HFFc6 (cell line): ENCODE measurements at regions not wholly inside any gene's neighbourhood (a gene's known extent, or its start where the extent isn't known, plus 50 kb on each side); places are given as distances from the start of the nearest gene placed in this dataset.

Source experiments
- DNase-seq: peaks from one replicate; pipeline ENCODE4 v3.0.0-alpha.2; 2018
- H3K27ac Mint-ChIP-seq: 2 replicates; pipeline ENCODE4 v1.8.0; 2020; ENCODE audit warnings: mild to moderate bottlenecking, mixed read lengths
- H3K27me3 Mint-ChIP-seq: 2 replicates; pipeline ENCODE4 v1.8.0; 2021; ENCODE audit warnings: mild to moderate bottlenecking, moderate library complexity, mixed read lengths; ENCODE audit not compliant: insufficient read depth
- H3K36me3 Mint-ChIP-seq: 2 replicates; pipeline ENCODE4 v1.8.0; 2021; ENCODE audit warnings: low read depth, mixed read lengths
- H3K4me1 Mint-ChIP-seq: 2 replicates; pipeline ENCODE4 v1.8.0; 2020; ENCODE audit warnings: low read depth, mixed read lengths
- H3K4me3 Mint-ChIP-seq: 2 replicates; pipeline ENCODE4 v1.8.0; 2020; ENCODE audit warnings: mild to moderate bottlenecking, moderate library complexity, mixed read lengths
- H3K9me3 Mint-ChIP-seq: 2 replicates; pipeline ENCODE4 v1.8.0; 2020; ENCODE audit warnings: mild to moderate bottlenecking, mixed read lengths
- CTCF ChIP-seq: fragments of 200-600 bp; sonication (generic); IDR thresholded peaks from 2 replicates; pipeline ENCODE4 v1.5.0; 2021; ENCODE audit warnings: antibody characterized with exemption, mild to moderate bottlenecking

GRCh38 chr20:53880108-53880641 lies 190.2 kb downstream of the BCAS1 start:
- Mint-ChIP-seq H3K36me3 (no peaks in the 10 kb centered on the region), H3K27ac (no peak overlapping the region), H3K27me3 (no peaks in the 10 kb centered on the region; the same call in 1 of the 2 replicates), H3K4me1 (peaks cover 35% of the 10 kb centered on the region), H3K9me3 (no peaks in the 10 kb centered on the region), H3K4me3 (no peak overlapping the region)
- TF ChIP-seq CTCF = no peak
- no peak for DNase-seq

GRCh38 chr20:53879048-53879684 lies 191.2 kb downstream of the BCAS1 start:
- Mint-ChIP-seq H3K4me1 (peaks cover 27% of the 10 kb centered on the region), H3K4me3 (no peak overlapping the region), H3K36me3 (no peaks in the 10 kb centered on the region), H3K27me3 (no peaks in the 10 kb centered on the region; the same call in 1 of the 2 replicates), H3K27ac (no peak overlapping the region), H3K9me3 (no peaks in the 10 kb centered on the region)
- no peak for TF ChIP-seq CTCF
- no peak for DNase-seq

- no peak overlapping the region for H3K27ac Mint-ChIP-seq
- H3K4me1 Mint-ChIP-seq = peaks cover 20% of the 10 kb centered on the region
- TF ChIP-seq CTCF = no peak
- H3K4me3 Mint-ChIP-seq = no peak overlapping the region
- no peaks in the 10 kb centered on the region for H3K36me3 Mint-ChIP-seq
- DNase-seq = no peak
- H3K27me3 Mint-ChIP-seq = no peaks in the 10 kb centered on the region; the same call in 1 of the 2 replicates
- H3K9me3 Mint-ChIP-seq = no peaks in the 10 kb centered on the region
Measured at GRCh38 chr20:53878262-53879047, 191.9 kb downstream of the BCAS1 start.

GRCh38 chr20:53876956-53877355 lies 193.4 kb downstream of the BCAS1 start:
- no peaks in the 10 kb centered on the region; the same call in 1 of the 2 replicates for H3K27me3 Mint-ChIP-seq
- no peak overlapping the region for H3K4me3 Mint-ChIP-seq
- no peak for DNase-seq
- H3K27ac Mint-ChIP-seq = no peak overlapping the region
- H3K9me3 Mint-ChIP-seq = no peaks in the 10 kb centered on the region
- no peak for TF ChIP-seq CTCF
- peaks cover 24% of the 10 kb centered on the region for H3K4me1 Mint-ChIP-seq
- H3K36me3 Mint-ChIP-seq = no peaks in the 10 kb centered on the region

- TF ChIP-seq CTCF = no peak
- Mint-ChIP-seq H3K9me3 (no peaks in the 10 kb centered on the region), H3K4me3 (no peak overlapping the region), H3K27me3 (no peaks in the 10 kb centered on the region; the same call in 1 of the 2 replicates), H3K27ac (no peak overlapping the region), H3K36me3 (no peaks in the 10 kb centered on the region), H3K4me1 (peaks cover 29% of the 10 kb centered on the region)
- DNase-seq = no peak
Measured at GRCh38 chr20:53876470-53876869, 193.9 kb downstream of the BCAS1 start.
